Fibroblast of skin of left biceps (primary cell): ENCODE measurements at regions not wholly inside any gene's neighbourhood (a gene's known extent, or its start where the extent isn't known, plus 50 kb on each side); places are given as distances from the start of the nearest gene placed in this dataset.

Experiments
- DNase-seq, 2 experiments: peaks; one replicate each; pipeline ENCODE4 v3.0.0-alpha.2; 2013; ENCODE audit warnings: low read depth in 2 of 2

- peak; percentile 62 to 69 for DNase-seq
Observed at GRCh38 chr13:106176117-106176516, 359.3 kb downstream of the EFNB2 start.

GRCh38 chr13:106173891-106174610 is 361.4 kb downstream of the EFNB2 start:
- no peak for DNase-seq

- no peak for DNase-seq
Observed at GRCh38 chr13:106173346-106173745, 362.1 kb downstream of the EFNB2 start.

GRCh38 chr13:106172176-106172905 is 363.1 kb downstream of the EFNB2 start:
- no peak for DNase-seq

GRCh38 chr13:106163426-106163825 is 372.0 kb downstream of the EFNB2 start:
- no peak for DNase-seq

- no peak for DNase-seq
Observed at GRCh38 chr13:106161146-106161545, 374.3 kb downstream of the EFNB2 start.

- DNase-seq, result no peak
Observed at GRCh38 chr13:106159295-106160195, 375.9 kb downstream of the EFNB2 start.

- DNase-seq, result peak; percentile 95 to 98
Observed at GRCh38 chr13:106156468-106156867, 379.0 kb downstream of the EFNB2 start.

- DNase-seq, result no peak
Observed at GRCh38 chr13:106155411-106155810, 380.1 kb downstream of the EFNB2 start.

GRCh38 chr13:106153876-106154275 is 381.6 kb downstream of the EFNB2 start:
- DNase-seq, result no peak

GRCh38 chr13:106153041-106153440 is 382.4 kb downstream of the EFNB2 start:
- DNase-seq, result no peak

GRCh38 chr13:106152047-106152446 is 383.4 kb downstream of the EFNB2 start:
- DNase-seq, result no peak

GRCh38 chr13:106151056-106151699 is 384.3 kb downstream of the EFNB2 start:
- peak; percentile 83 to 84 for DNase-seq

GRCh38 chr13:106145997-106146864 is 389.2 kb downstream of the EFNB2 start:
- DNase-seq, result no peak

- DNase-seq, result no peak
Observed at GRCh38 chr13:106145070-106145469, 390.4 kb downstream of the EFNB2 start.

GRCh38 chr13:106143930-106144709 is 391.3 kb downstream of the EFNB2 start:
- no peak for DNase-seq

GRCh38 chr13:106143392-106143791 is 392.1 kb downstream of the EFNB2 start:
- DNase-seq, result no peak

GRCh38 chr13:106140476-106140875 is 395.0 kb downstream of the EFNB2 start:
- no peak for DNase-seq

GRCh38 chr13:106139942-106140341 is 395.5 kb downstream of the EFNB2 start:
- DNase-seq, result no peak

- DNase-seq, result no peak
Observed at GRCh38 chr13:106139377-106139776, 396.1 kb downstream of the EFNB2 start.
